ENCODE measurements at regions not wholly inside any gene's neighbourhood (a gene's known extent, or its start where the extent isn't known, plus 50 kb on each side); places are given as distances from the start of the nearest gene placed in this dataset.

GRCh38 chr6:147733686-147734085 is 225.2 kb downstream of the SAMD5 start:
- no peak overlapping the region for H3K27ac ChIP-seq (replicated peaks)
- H3K27me3 ChIP-seq (ENCODE audit: insufficient read depth, poor library complexity, severe bottlenecking), result no peaks in the 10 kb centered on the region
- TF ChIP-seq GABPA (IDR thresholded peaks at IDR 0.05; ENCODE audit: low read depth) (no peak), POLR2AphosphoS5 (IDR thresholded peaks at IDR 0.05; ENCODE audit: low read depth) (no peak), SPI1 (IDR thresholded peaks at IDR 0.05; ENCODE audit: borderline replicate concordance, low read depth) (no peak), REST (IDR thresholded peaks at IDR 0.05; ENCODE audit: insufficient replicate concordance, low read depth) (no peak)
- TF ChIP-seq, protein P1, sequence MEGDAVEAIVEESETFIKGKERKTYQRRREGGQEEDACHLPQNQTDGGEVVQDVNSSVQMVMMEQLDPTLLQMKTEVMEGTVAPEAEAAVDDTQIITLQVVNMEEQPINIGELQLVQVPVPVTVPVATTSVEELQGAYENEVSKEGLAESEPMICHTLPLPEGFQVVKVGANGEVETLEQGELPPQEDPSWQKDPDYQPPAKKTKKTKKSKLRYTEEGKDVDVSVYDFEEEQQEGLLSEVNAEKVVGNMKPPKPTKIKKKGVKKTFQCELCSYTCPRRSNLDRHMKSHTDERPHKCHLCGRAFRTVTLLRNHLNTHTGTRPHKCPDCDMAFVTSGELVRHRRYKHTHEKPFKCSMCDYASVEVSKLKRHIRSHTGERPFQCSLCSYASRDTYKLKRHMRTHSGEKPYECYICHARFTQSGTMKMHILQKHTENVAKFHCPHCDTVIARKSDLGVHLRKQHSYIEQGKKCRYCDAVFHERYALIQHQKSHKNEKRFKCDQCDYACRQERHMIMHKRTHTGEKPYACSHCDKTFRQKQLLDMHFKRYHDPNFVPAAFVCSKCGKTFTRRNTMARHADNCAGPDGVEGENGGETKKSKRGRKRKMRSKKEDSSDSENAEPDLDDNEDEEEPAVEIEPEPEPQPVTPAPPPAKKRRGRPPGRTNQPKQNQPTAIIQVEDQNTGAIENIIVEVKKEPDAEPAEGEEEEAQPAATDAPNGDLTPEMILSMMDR (IDR thresholded peaks at IDR 0.05; ENCODE audit: insufficient read depth, low read length), result no peak
- H3K4me3 ChIP-seq (replicated peaks; ENCODE audit: insufficient read depth, low read length), result no peak overlapping the region
- DNase-seq (ENCODE audit: low read depth in 1 of 2, low spot score in 1 of 2), result no peak

GRCh38 chr6:147734151-147734550 is 225.7 kb downstream of the SAMD5 start:
- TF ChIP-seq REST (IDR thresholded peaks at IDR 0.05; ENCODE audit: insufficient replicate concordance, low read depth), result no peak
- no peak for TF ChIP-seq GABPA (IDR thresholded peaks at IDR 0.05; ENCODE audit: low read depth)
- TF ChIP-seq, protein P1 (IDR thresholded peaks at IDR 0.05; ENCODE audit: insufficient read depth, low read length), result no peak
- no peak for TF ChIP-seq SPI1 (IDR thresholded peaks at IDR 0.05; ENCODE audit: borderline replicate concordance, low read depth)
- no peak for TF ChIP-seq POLR2AphosphoS5 (IDR thresholded peaks at IDR 0.05; ENCODE audit: low read depth)
- Histone ChIP-seq H3K4me3 (replicated peaks; ENCODE audit: insufficient read depth, low read length) (no peak overlapping the region), H3K27me3 (ENCODE audit: insufficient read depth, poor library complexity, severe bottlenecking) (no peaks in the 10 kb centered on the region), H3K27ac (replicated peaks) (no peak overlapping the region)
- no peak for DNase-seq (ENCODE audit: low read depth in 1 of 2, low spot score in 1 of 2)

DNA sequence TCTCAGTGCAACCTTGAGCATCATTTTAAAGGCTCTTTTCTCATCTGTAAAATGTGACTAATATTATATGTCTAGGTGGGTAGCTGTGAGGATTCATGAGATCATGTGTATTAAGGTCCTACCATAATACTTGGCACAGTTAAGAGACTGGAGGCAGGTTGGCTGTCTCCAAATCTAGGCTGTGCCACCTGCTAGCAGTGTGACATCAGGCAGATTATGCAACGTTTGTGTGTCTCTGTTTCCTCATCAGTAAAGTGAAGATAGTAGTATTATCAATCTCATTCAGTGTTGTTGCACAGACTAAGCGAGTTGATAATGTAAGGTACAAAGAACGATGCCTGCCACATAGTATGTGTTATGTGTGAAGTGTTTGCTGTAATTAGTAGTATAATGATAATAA is 227.4 kb downstream of the SAMD5 start:
- Histone ChIP-seq H3K27me3 (ENCODE audit: insufficient read depth, poor library complexity, severe bottlenecking) (no peaks in the 10 kb centered on the region), H3K27ac (replicated peaks) (no peak overlapping the region), H3K4me3 (replicated peaks; ENCODE audit: insufficient read depth, low read length) (no peak overlapping the region)
- TF ChIP-seq POLR2AphosphoS5 (IDR thresholded peaks at IDR 0.05; ENCODE audit: low read depth) (no peak), GABPA (IDR thresholded peaks at IDR 0.05; ENCODE audit: low read depth) (no peak), SPI1 (IDR thresholded peaks at IDR 0.05; ENCODE audit: borderline replicate concordance, low read depth) (no peak), REST (IDR thresholded peaks at IDR 0.05; ENCODE audit: insufficient replicate concordance, low read depth) (no peak)
- TF ChIP-seq, protein P1 (IDR thresholded peaks at IDR 0.05; ENCODE audit: insufficient read depth, low read length), result no peak
- DNase-seq (ENCODE audit: low read depth in 1 of 2, low spot score in 1 of 2), result no peak

Data from HL-60 (cell line).